CD8-positive, alpha-beta memory T cell (primary cell): ENCODE measurements at regions not wholly inside any gene's neighbourhood (a gene's known extent, or its start where the extent isn't known, plus 50 kb on each side); places are given as distances from the start of the nearest gene placed in this dataset.

Experiments
- CTCF ChIA-PET: fragments of 350-600 bp; sonication (Branson Sonifier 250); formaldehyde crosslinking; loops from one replicate; lab custom pipeline; 2021; ENCODE audit warnings: antibody characterized with exemption; lab: Charles Lee
- POLR2A ChIA-PET: fragments of 350-600 bp; sonication (Branson Sonifier 250); formaldehyde crosslinking; loops from one replicate; lab custom pipeline; 2021; ENCODE audit warnings: antibody characterized with exemption; lab: Charles Lee
- DNase-seq, 5 donors: peaks; one replicate each; pipeline versions ENCODE4 v3.0.0 to v3.0.0-alpha.2; 2020 to 2022; ENCODE audit warnings: mixed read lengths in 1 of 5
- H3K27ac ChIP-seq: one replicate; pipeline ENCODE4 v1.7.0; 2013; ENCODE audit warnings: low read depth, mild to moderate bottlenecking, low read length, moderate library complexity
- H3K27me3 ChIP-seq: 2 replicates; pipeline ENCODE4 v1.7.0; 2013; ENCODE audit warnings: low read length, mild to moderate bottlenecking; ENCODE audit not compliant: insufficient read depth, poor library complexity, severe bottlenecking
- H3K36me3 ChIP-seq: 2 replicates; pipeline ENCODE4 v1.7.0; 2013; ENCODE audit warnings: mild to moderate bottlenecking, low read length, moderate library complexity; ENCODE audit not compliant: insufficient read depth
- H3K4me1 ChIP-seq: 2 replicates; pipeline ENCODE4 v1.7.0; 2013; ENCODE audit warnings: mild to moderate bottlenecking, low read length, moderate library complexity; ENCODE audit not compliant: insufficient read depth
- H3K4me3 ChIP-seq: 2 replicates; pipeline ENCODE4 v1.7.0; 2013; ENCODE audit warnings: mild to moderate bottlenecking, low read length
- H3K9me3 ChIP-seq: 2 replicates; pipeline ENCODE4 v1.7.0; 2013; ENCODE audit warnings: mild to moderate bottlenecking, low read length
- H3K27ac Mint-ChIP-seq, 8 donors: one replicate each; pipeline ENCODE4 v1.8.0; 2020 to 2021; ENCODE audit warnings: mixed read lengths in 8 of 8, mild to moderate bottlenecking in 6 of 8, inconsistent platforms in 3 of 8, moderate library complexity in 3 of 8
- H3K27me3 Mint-ChIP-seq, 2 donors: one replicate each; pipeline ENCODE4 v1.8.0; 2020 to 2021; ENCODE audit warnings: mixed read lengths in 2 of 2, mild to moderate bottlenecking in 1 of 2, moderate library complexity in 1 of 2
- H3K36me3 Mint-ChIP-seq, 3 donors: one replicate each; pipeline ENCODE4 v1.8.0; 2020 to 2021; ENCODE audit warnings: mixed read lengths in 3 of 3, inconsistent platforms in 1 of 3, mild to moderate bottlenecking in 1 of 3
- H3K4me1 Mint-ChIP-seq, 3 donors: one replicate each; pipeline ENCODE4 v1.8.0; 2020 to 2021; ENCODE audit warnings: mixed read lengths in 3 of 3, inconsistent platforms in 1 of 3, mild to moderate bottlenecking in 1 of 3
- H3K4me3 Mint-ChIP-seq, 7 donors: one replicate each; pipeline ENCODE4 v1.8.0; 2020 to 2021; ENCODE audit warnings: mixed read lengths in 7 of 7, mild to moderate bottlenecking in 6 of 7, moderate library complexity in 4 of 7, inconsistent platforms in 2 of 7
- H3K9me3 Mint-ChIP-seq, 5 donors: one replicate each; pipeline ENCODE4 v1.8.0; 2020 to 2022; ENCODE audit warnings: mixed read lengths in 5 of 5, mild to moderate bottlenecking in 3 of 5, moderate library complexity in 2 of 5, inconsistent platforms in 1 of 5

DNA sequence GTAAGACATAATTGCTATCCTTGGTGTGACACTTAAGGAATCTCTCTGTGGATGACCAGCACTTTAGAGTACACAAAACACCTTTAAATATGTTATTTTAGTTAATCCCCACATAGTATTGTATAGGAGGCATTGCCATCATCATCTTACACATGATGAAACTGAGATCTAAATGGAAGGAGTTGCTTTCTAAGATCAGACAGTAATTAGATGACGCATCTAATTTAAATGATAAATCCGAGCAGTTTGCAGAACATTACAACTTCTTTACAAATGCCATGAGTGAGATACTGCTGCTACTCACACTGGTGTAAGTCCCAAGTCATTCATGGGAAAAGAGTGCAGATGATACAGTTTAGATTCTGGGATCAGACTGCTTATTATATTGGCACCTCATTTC, 431.9 kb downstream of the MFSD1 start:
- POLR2A ChIA-PET, result no interaction called here

DNA sequence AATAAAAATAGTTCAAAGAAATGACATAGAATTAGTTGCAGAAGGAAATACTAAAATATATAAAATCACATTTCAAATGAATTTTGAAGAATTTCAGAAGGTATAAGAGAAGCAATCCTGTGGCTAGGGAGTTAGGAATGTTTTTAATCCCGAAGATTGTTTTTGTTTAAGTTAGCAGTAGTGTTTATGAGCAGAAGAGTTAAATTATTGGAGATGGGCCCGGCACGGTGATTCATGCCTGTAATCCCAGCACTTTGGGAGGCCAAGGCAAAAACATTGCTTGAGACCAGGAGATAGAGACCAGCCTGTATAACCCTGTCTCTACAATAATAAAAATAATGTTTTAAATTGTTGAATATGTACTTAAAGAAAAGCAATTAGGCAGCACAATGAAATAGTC, 432.5 kb downstream of the MFSD1 start:
- Mint-ChIP-seq H3K36me3 (no peaks in the 10 kb centered on the region), H3K27ac (peak overlapping the region in 1 of 8 donors; percentile 44), H3K4me1 (no peaks in the 10 kb centered on the region), H3K27me3 (peaks cover 0 to 1% of the 10 kb centered on the region in 2 donors), H3K9me3 (peaks cover 0 to 7% (median 0%) of the 10 kb centered on the region in 5 donors), H3K4me3 (no peak overlapping the region)
- no peaks in the 10 kb centered on the region for H3K9me3 ChIP-seq
- no peak overlapping the region for H3K27ac ChIP-seq
- no peaks in the 10 kb centered on the region for H3K4me1 ChIP-seq
- CTCF ChIA-PET, result no interaction called here
- no peak overlapping the region for H3K4me3 ChIP-seq
- POLR2A ChIA-PET, result no interaction called here
- no peaks in the 10 kb centered on the region for H3K36me3 ChIP-seq
- H3K27me3 ChIP-seq, result no peaks in the 10 kb centered on the region
- DNase-seq, result no peak

More for the DNA sequence above, 431.9 kb downstream of the MFSD1 start:
- H3K27ac Mint-ChIP-seq, result no peak overlapping the region
- no peaks in the 10 kb centered on the region for H3K9me3 ChIP-seq
- H3K4me3 ChIP-seq, result no peak overlapping the region
- peaks cover 0 to 7% (median 0%) of the 10 kb centered on the region in 5 donors for H3K9me3 Mint-ChIP-seq
- no peak overlapping the region for H3K27ac ChIP-seq
- DNase-seq, result no peak
- H3K4me1 Mint-ChIP-seq, result no peaks in the 10 kb centered on the region
- H3K4me1 ChIP-seq, result no peaks in the 10 kb centered on the region
- peaks cover 0 to 1% of the 10 kb centered on the region in 2 donors for H3K27me3 Mint-ChIP-seq
- no peaks in the 10 kb centered on the region for H3K27me3 ChIP-seq
- no peaks in the 10 kb centered on the region for H3K36me3 Mint-ChIP-seq
- H3K4me3 Mint-ChIP-seq, result no peak overlapping the region
- CTCF ChIA-PET, result no interaction called here
- H3K36me3 ChIP-seq, result no peaks in the 10 kb centered on the region

DNA sequence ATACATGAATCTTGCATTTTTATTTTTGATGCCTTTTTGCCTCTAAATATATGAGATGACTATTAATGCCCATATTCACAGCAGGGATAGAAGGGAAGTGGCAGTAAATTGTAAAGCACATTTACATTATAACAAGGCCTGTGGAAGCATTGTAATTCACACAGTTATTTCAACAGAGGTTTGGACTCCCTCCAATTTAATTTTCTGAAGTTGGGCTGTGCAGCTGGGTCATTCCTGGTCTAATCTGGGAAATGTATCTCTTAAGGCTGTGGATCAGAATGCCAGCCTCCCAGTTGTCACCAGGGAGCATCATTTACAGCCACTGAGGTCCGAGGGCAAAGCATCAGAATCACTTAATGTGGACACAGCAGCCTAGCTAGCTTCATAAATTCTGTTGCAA, 434.5 kb downstream of the MFSD1 start:
- CTCF ChIA-PET, result no interaction called here

DNA sequence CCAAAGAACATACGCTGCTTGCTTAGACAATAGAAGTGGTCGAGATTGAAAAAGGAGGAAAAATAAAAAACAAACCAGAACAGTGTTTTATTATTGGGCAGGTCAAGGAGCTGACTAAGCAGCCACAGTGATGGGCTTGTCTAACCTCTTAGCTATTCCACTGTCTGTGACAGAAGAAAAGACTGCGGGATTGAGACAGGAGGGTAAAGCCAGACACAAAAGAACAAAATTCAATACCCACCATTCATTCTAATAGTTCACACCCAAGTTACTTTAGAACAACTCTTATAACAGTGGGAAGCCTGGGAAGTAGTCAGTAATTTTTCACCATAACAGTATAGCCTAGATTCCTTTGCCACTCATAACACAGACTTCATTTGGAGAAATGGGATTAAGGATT, 435.4 kb downstream of the MFSD1 start:
- H3K27ac ChIP-seq, result no peak overlapping the region
- H3K27me3 ChIP-seq, result no peaks in the 10 kb centered on the region
- H3K4me3 ChIP-seq, result no peak overlapping the region
- H3K27me3 Mint-ChIP-seq, result peaks cover 0 to 1% of the 10 kb centered on the region in 2 donors
- DNase-seq, result no peak
- no peaks in the 10 kb centered on the region for H3K36me3 ChIP-seq
- no peak overlapping the region for H3K4me3 Mint-ChIP-seq
- peaks cover 0 to 3% (median 2%) of the 10 kb centered on the region in 5 donors for H3K9me3 Mint-ChIP-seq
- H3K27ac Mint-ChIP-seq, result no peak overlapping the region
- no peaks in the 10 kb centered on the region for H3K9me3 ChIP-seq
- ChIA-PET POLR2A (no interaction called here), CTCF (no interaction called here)
- H3K4me1 ChIP-seq, result no peaks in the 10 kb centered on the region
- H3K4me1 Mint-ChIP-seq, result no peaks in the 10 kb centered on the region
- no peaks in the 10 kb centered on the region for H3K36me3 Mint-ChIP-seq

More for the DNA sequence above, 434.5 kb downstream of the MFSD1 start:
- H3K27ac ChIP-seq, result no peak overlapping the region
- H3K4me3 Mint-ChIP-seq, result no peak overlapping the region
- POLR2A ChIA-PET, result no interaction called here
- H3K9me3 Mint-ChIP-seq, result peaks cover 0 to under 1% (median 0%) of the 10 kb centered on the region in 5 donors
- H3K4me1 Mint-ChIP-seq, result no peaks in the 10 kb centered on the region
- H3K27me3 ChIP-seq, result no peaks in the 10 kb centered on the region
- no peak for DNase-seq
- H3K4me3 ChIP-seq, result no peak overlapping the region
- no peak overlapping the region for H3K27ac Mint-ChIP-seq
- H3K36me3 Mint-ChIP-seq, result no peaks in the 10 kb centered on the region
- H3K27me3 Mint-ChIP-seq, result peaks cover 0 to 1% of the 10 kb centered on the region in 2 donors
- no peaks in the 10 kb centered on the region for H3K9me3 ChIP-seq
- H3K4me1 ChIP-seq, result no peaks in the 10 kb centered on the region
- H3K36me3 ChIP-seq, result no peaks in the 10 kb centered on the region

DNA sequence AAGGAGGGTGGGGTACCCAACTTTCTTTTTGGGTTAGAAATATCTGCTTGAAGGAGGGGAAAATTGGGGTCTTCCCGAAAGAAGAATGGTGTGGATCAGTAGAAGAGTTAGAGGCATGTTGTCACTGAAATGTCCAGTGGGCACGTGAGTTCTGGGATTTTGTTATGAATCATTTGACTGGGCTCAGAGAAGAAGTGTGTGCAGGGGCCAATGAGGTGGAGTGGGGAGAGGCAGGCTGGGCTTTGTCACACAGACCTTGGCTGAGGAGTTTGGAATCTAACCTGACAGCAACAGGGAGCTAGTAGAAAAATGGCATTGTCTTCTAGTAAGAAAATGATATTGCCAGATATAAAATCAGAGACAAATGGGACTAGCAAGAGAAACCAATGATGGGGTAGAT, 436.8 kb downstream of the MFSD1 start:
- Mint-ChIP-seq H3K36me3 (no peaks in the 10 kb centered on the region), H3K4me1 (no peaks in the 10 kb centered on the region), H3K27me3 (no peaks in the 10 kb centered on the region), H3K9me3 (peaks cover 0 to 3% (median 2%) of the 10 kb centered on the region in 5 donors), H3K27ac (no peak overlapping the region), H3K4me3 (no peak overlapping the region)
- H3K27ac ChIP-seq, result no peak overlapping the region
- H3K27me3 ChIP-seq, result no peaks in the 10 kb centered on the region
- ChIA-PET CTCF (no interaction called here), POLR2A (no interaction called here)
- H3K9me3 ChIP-seq, result no peaks in the 10 kb centered on the region
- no peaks in the 10 kb centered on the region for H3K4me1 ChIP-seq
- no peaks in the 10 kb centered on the region for H3K36me3 ChIP-seq
- no peak for DNase-seq
- H3K4me3 ChIP-seq, result no peak overlapping the region

DNA sequence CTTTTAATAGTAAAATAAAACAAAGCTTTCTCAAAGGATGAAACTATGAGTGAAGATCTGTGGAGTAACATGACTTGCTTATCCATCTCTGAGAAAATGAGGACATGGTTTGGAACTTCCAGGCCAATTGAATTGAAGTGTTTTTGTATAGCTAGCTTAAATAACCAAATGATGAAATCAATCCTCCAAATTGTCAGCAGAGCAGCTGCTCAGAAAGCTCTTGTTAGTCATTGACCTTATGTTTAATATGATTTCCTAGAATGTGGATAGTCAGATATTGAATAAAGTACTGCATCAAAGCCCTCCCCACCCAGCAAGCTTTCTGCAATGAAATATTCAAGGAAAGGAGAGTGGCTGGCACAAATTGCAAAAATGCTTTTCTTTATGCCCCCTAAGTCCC, 437.2 kb downstream of the MFSD1 start:
- no peaks in the 10 kb centered on the region for H3K27me3 ChIP-seq
- no peak overlapping the region for H3K27ac ChIP-seq
- Mint-ChIP-seq H3K4me3 (no peak overlapping the region), H3K27me3 (no peaks in the 10 kb centered on the region), H3K27ac (no peak overlapping the region), H3K4me1 (no peaks in the 10 kb centered on the region), H3K9me3 (peaks cover 0 to 3% (median 2%) of the 10 kb centered on the region in 5 donors), H3K36me3 (no peaks in the 10 kb centered on the region)
- no peak overlapping the region for H3K4me3 ChIP-seq
- no peaks in the 10 kb centered on the region for H3K9me3 ChIP-seq
- ChIA-PET POLR2A (no interaction called here), CTCF (no interaction called here)
- H3K36me3 ChIP-seq, result no peaks in the 10 kb centered on the region
- no peak for DNase-seq
- no peaks in the 10 kb centered on the region for H3K4me1 ChIP-seq

DNA sequence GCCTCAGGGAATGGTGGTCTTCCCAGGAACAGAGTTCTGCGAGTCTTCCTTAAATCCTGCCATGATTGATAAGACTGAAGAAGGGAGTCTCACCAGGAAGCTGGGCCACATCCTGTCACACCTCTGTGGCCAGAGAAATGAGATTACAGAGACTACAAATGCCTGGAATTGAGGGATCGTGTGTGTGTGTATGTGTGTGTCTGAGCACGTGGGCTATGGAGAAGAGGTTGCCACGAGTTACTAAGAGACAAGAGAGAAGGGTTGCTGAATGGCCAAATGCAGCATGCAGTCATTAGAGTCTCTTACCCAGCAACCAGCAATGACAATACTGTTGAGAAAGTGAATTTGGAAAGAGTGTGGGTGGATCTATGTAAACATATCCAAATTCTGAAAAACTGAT, 443.1 kb downstream of the MFSD1 start:
- no peak overlapping the region for H3K27ac ChIP-seq
- H3K4me3 ChIP-seq, result no peak overlapping the region
- H3K27me3 ChIP-seq, result no peaks in the 10 kb centered on the region
- no peaks in the 10 kb centered on the region for H3K9me3 ChIP-seq
- ChIA-PET CTCF (no interaction called here), POLR2A (no interaction called here)
- no peaks in the 10 kb centered on the region for H3K36me3 Mint-ChIP-seq
- no peaks in the 10 kb centered on the region for H3K4me1 ChIP-seq
- no peaks in the 10 kb centered on the region for H3K36me3 ChIP-seq
- H3K4me3 Mint-ChIP-seq, result no peak overlapping the region
- DNase-seq, result no peak
- H3K27me3 Mint-ChIP-seq, result no peaks in the 10 kb centered on the region
- no peaks in the 10 kb centered on the region for H3K4me1 Mint-ChIP-seq
- H3K9me3 Mint-ChIP-seq, result peaks cover 0 to 5% (median 2%) of the 10 kb centered on the region in 5 donors
- H3K27ac Mint-ChIP-seq, result no peak overlapping the region

DNA sequence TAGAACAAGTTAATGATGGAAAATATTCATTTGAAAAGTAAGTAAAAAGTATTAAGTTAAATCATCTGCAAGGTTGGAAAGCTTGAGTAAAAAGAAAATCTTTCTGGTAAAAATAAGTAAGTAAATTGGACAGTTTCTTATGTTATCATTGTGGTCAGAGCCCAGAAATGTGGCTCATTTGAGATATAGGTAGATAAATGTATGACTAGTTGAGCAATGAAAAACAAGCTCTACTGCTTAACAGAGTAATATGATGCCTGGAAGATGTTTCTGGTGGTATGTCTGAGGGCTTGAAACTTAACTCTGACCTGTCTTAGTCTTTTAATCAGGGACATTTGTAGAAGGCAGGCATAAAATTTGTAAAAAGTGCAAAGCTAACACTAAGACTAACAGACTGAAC, 444.0 kb downstream of the MFSD1 start:
- Histone ChIP-seq H3K9me3 (no peaks in the 10 kb centered on the region), H3K4me3 (no peak overlapping the region), H3K27me3 (no peaks in the 10 kb centered on the region), H3K27ac (no peak overlapping the region), H3K36me3 (no peaks in the 10 kb centered on the region), H3K4me1 (no peaks in the 10 kb centered on the region)
- ChIA-PET POLR2A (no interaction called here), CTCF (no interaction called here)
- Mint-ChIP-seq H3K4me1 (no peaks in the 10 kb centered on the region), H3K27ac (no peak overlapping the region), H3K36me3 (no peaks in the 10 kb centered on the region), H3K4me3 (no peak overlapping the region), H3K9me3 (peaks cover 0 to 5% (median 3%) of the 10 kb centered on the region in 5 donors), H3K27me3 (no peaks in the 10 kb centered on the region)
- DNase-seq, result no peak

DNA sequence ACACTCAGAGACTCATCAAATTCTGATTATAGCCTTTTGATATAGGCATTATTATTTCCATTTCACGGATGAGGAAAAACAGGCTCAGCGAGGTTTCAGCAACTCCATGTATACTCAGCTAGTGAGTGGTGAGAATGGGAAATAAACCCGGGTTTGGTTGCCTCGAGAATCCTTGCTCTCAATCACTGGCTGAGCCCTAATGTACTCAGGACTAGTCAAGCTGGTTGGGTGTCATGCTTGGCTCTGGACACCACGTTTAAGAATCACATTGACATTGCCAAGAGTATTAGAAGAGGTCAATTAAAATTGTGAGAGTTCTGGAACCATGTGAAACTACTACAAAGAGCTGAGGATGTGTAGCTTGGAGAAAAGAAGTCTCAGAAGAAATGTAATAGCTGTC, 444.5 kb downstream of the MFSD1 start:
- DNase-seq, result no peak
- Mint-ChIP-seq H3K36me3 (no peaks in the 10 kb centered on the region), H3K27me3 (no peaks in the 10 kb centered on the region), H3K4me1 (no peaks in the 10 kb centered on the region), H3K9me3 (peaks cover 0 to 6% (median 4%) of the 10 kb centered on the region in 5 donors), H3K4me3 (no peak overlapping the region), H3K27ac (no peak overlapping the region)
- CTCF ChIA-PET, result no interaction called here
- Histone ChIP-seq H3K4me3 (no peak overlapping the region), H3K36me3 (no peaks in the 10 kb centered on the region), H3K27ac (no peak overlapping the region), H3K27me3 (no peaks in the 10 kb centered on the region), H3K4me1 (no peaks in the 10 kb centered on the region), H3K9me3 (no peaks in the 10 kb centered on the region)
- POLR2A ChIA-PET, result no interaction called here
